Endodermal cell (in vitro differentiated cells): ENCODE measurements at regions not wholly inside any gene's neighbourhood (a gene's known extent, or its start where the extent isn't known, plus 50 kb on each side); places are given as distances from the start of the nearest gene placed in this dataset.
A peak's percentile ranks its signal among the peaks of the same experiment; 100 is the strongest.
"Not testable (repeated sequence)": the region's sequence is repeated elsewhere in the genome, so short reads cannot be mapped to it uniquely, and the experiment has no call there.

Experiments
- DNase-seq: peaks from one replicate; pipeline ENCODE4 v3.0.0-alpha.2; 2017
- H3K27ac ChIP-seq: 2 replicates; pipeline ENCODE4 v1.5.1; 2013; ENCODE audit warnings: mild to moderate bottlenecking, low read depth, low read length, moderate library complexity
- H3K27me3 ChIP-seq: 2 replicates; pipeline ENCODE4 v1.6.1; 2013; ENCODE audit warnings: mild to moderate bottlenecking, low read length, moderate library complexity; ENCODE audit not compliant: insufficient read depth, control insufficient read depth, poor library complexity, severe bottlenecking
- H3K36me3 ChIP-seq: 2 replicates; pipeline ENCODE4 v1.7.0; 2013; ENCODE audit warnings: mild to moderate bottlenecking, low read length, moderate library complexity; ENCODE audit not compliant: control insufficient read depth, insufficient read depth
- H3K4me1 ChIP-seq: one replicate; pipeline ENCODE4 v1.7.0; 2013; ENCODE audit warnings: low read length; ENCODE audit not compliant: control insufficient read depth, insufficient read depth
- H3K4me3 ChIP-seq: 2 replicates; pipeline ENCODE4 v1.5.1; 2013; ENCODE audit warnings: mild to moderate bottlenecking, low read length, moderate library complexity
- H3K9ac ChIP-seq: 2 replicates; pipeline ENCODE4 v1.6.1; 2013; ENCODE audit warnings: mild to moderate bottlenecking, low read length, moderate library complexity; ENCODE audit not compliant: poor library complexity, severe bottlenecking; ENCODE audit errors: extremely low read depth
- H3K9me3 ChIP-seq: 2 replicates; pipeline ENCODE4 v1.6.1; 2013; ENCODE audit warnings: mild to moderate bottlenecking, low read length, moderate library complexity; ENCODE audit not compliant: control insufficient read depth
- H3K27ac Mint-ChIP-seq: 2 replicates; pipeline ENCODE4 v1.8.0; 2020; ENCODE audit warnings: mixed read lengths
- H3K27me3 Mint-ChIP-seq: 2 replicates; pipeline ENCODE4 v1.8.0; 2021; ENCODE audit warnings: mild to moderate bottlenecking, mixed read lengths; ENCODE audit not compliant: insufficient read depth
- H3K36me3 Mint-ChIP-seq: 2 replicates; pipeline ENCODE4 v1.8.0; 2020; ENCODE audit warnings: low read depth, mixed read lengths
- H3K4me1 Mint-ChIP-seq: 2 replicates; pipeline ENCODE4 v1.8.0; 2020; ENCODE audit warnings: mixed read lengths
- H3K4me3 Mint-ChIP-seq: 2 replicates; pipeline ENCODE4 v1.8.0; 2020; ENCODE audit warnings: mild to moderate bottlenecking, moderate library complexity, mixed read lengths
- H3K9me3 Mint-ChIP-seq: 2 replicates; pipeline ENCODE4 v1.8.0; 2020; ENCODE audit warnings: mild to moderate bottlenecking, mixed read lengths
- CTCF ChIP-seq: fragments of 200-600 bp; sonication (generic); conservative IDR thresholded peaks from 2 replicates; pipeline ENCODE4 v1.5.0; 2021; ENCODE audit warnings: antibody characterized with exemption, mild to moderate bottlenecking
- WGBS, 2 experiments: methylation state at CpG; one replicate each; pipeline versions ENCODE4 v1.1.5 to v1.1.7; 2013; ENCODE audit warnings: missing lambda C conversion rate in 2 of 2, mixed read lengths in 1 of 2; ENCODE audit not compliant: insufficient coverage in 1 of 2, insufficient read length in 1 of 2; 5-methylcytosine and 5-hydroxymethylcytosine counted together

GRCh38 chr22:48717883-48718817, 1109.5 kb downstream of the BRD1 start:
- no peaks in the 10 kb centered on the region for H3K27me3 Mint-ChIP-seq
- H3K9me3 Mint-ChIP-seq = peaks cover 5% of the 10 kb centered on the region
- H3K4me1 ChIP-seq = no peaks in the 10 kb centered on the region
- H3K36me3 Mint-ChIP-seq = peaks cover 22% of the 10 kb centered on the region
- H3K9ac ChIP-seq = no peak overlapping the region
- H3K27me3 ChIP-seq = no peaks in the 10 kb centered on the region
- H3K4me1 Mint-ChIP-seq = peaks cover 2% of the 10 kb centered on the region
- H3K4me3 ChIP-seq = no peak overlapping the region
- H3K27ac ChIP-seq = no peak overlapping the region
- H3K9me3 ChIP-seq = peaks cover 6% of the 10 kb centered on the region
- no peaks in the 10 kb centered on the region for H3K36me3 ChIP-seq
- no peak overlapping the region for H3K4me3 Mint-ChIP-seq
- H3K27ac Mint-ChIP-seq = peak overlapping the region; percentile 85
- WGBS, 2 experiments = 93 to 94% methylated on average over 18 to 31 of the region's 31 CpGs
- DNase-seq = peak; percentile 40
- no peak for TF ChIP-seq CTCF

DNA sequence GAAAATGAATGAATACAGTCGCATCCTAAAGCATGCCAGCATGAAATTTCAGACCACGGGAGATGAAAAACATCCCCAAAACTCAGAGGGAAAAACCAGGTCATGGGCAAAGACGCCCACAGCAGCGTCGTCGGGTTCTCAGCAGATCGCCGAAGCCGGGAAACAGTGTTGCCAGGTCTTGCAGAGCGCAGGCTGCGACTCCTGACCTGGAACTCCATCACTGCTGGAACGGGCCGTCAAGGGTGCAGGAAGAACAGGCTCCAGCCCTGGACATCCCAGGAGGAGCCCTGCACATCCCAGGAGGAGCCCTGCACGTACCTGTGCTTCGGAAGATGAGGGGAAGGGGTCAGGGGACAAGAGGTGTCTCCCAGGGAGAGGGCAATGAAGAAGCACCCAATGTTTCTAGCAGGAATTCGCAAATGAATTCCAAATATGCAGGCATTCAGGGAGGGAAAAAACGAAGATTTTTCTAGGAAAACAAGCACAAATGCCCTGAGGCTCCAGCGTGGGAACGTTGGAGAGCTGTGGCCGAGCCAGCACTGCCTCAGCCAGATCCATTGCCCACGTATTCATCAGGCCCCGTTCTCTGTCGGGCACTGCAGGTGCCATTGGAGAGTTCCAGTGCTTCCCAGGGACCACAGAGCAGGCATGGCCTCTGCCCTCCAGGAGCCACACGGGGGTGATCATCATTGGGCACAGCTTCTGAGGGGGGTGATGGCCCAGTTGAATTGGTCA, 1110.4 kb downstream of the BRD1 start:
- Mint-ChIP-seq H3K4me1 (peaks cover 2% of the 10 kb centered on the region), H3K27ac (peak overlapping the region; percentile 85), H3K4me3 (no peak overlapping the region), H3K9me3 (peaks cover 5% of the 10 kb centered on the region), H3K27me3 (no peaks in the 10 kb centered on the region), H3K36me3 (peaks cover 22% of the 10 kb centered on the region)
- no peak for TF ChIP-seq CTCF
- H3K9me3 ChIP-seq = peaks cover 6% of the 10 kb centered on the region
- H3K36me3 ChIP-seq = no peaks in the 10 kb centered on the region
- H3K4me1 ChIP-seq = no peaks in the 10 kb centered on the region
- DNase-seq = peak; percentile 73
- no peaks in the 10 kb centered on the region for H3K27me3 ChIP-seq
- H3K4me3 ChIP-seq = no peak overlapping the region
- no peak overlapping the region for H3K9ac ChIP-seq
- no peak overlapping the region for H3K27ac ChIP-seq
- WGBS, 2 experiments = 84 to 89% methylated on average over 17 to 24 of the region's 24 CpGs

DNA sequence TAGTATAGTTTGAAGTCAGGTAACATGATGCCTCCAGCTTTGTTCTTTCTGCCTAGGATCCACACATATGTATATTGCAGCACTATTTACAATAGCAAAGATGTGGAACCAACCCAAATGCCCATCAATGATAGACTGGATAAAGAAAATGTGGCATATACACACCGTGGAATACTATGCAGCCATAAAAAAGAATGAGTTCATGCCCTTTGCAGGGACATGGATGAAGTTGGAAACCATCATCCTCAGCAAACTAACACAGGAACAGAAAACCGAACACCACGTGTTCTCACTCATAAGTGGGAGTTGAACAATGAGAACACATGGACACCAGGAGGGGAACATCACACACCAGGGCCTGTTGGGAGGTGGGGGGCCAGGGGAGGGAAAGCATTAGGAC, 1111.5 kb downstream of the BRD1 start:
- DNase-seq, H3K4me1 ChIP-seq, H3K4me1 Mint-ChIP-seq, H3K27me3 ChIP-seq, H3K36me3 ChIP-seq, H3K9me3 ChIP-seq, H3K9ac ChIP-seq, H3K27ac ChIP-seq, H3K4me3 ChIP-seq, H3K9me3 Mint-ChIP-seq, H3K27ac Mint-ChIP-seq, H3K4me3 Mint-ChIP-seq, H3K27me3 Mint-ChIP-seq: not testable (repeated sequence)
- H3K36me3 Mint-ChIP-seq = peaks cover 18% of the 10 kb centered on the region
- WGBS, 2 experiments = 90 to 91% methylated on average over 2 to 3 of the region's 3 CpGs
